Adipocyte (in vitro differentiated cells): ENCODE measurements at regions not wholly inside any gene's neighbourhood (a gene's known extent, or its start where the extent isn't known, plus 50 kb on each side); places are given as distances from the start of the nearest gene placed in this dataset.

Experiments used
- DNase-seq: peaks from one replicate; pipeline ENCODE4 v3.0.0-alpha.2; 2015; ENCODE audit warnings: low read depth
- H3K27me3 ChIP-seq: replicated peaks from 2 replicates; pipeline ENCODE4 v1.7.0; 2013; ENCODE audit warnings: mild to moderate bottlenecking, low read length, moderate library complexity; ENCODE audit not compliant: control insufficient read depth, insufficient read depth
- H3K36me3 ChIP-seq: 2 replicates; pipeline ENCODE4 v1.7.0; 2013; ENCODE audit warnings: low read length, mild to moderate bottlenecking, moderate library complexity; ENCODE audit not compliant: control insufficient read depth, insufficient read depth, severe bottlenecking
- H3K4me1 ChIP-seq: 2 replicates; pipeline ENCODE4 v1.7.0; 2013; ENCODE audit warnings: mild to moderate bottlenecking, low read length, moderate library complexity; ENCODE audit not compliant: control insufficient read depth, insufficient read depth
- H3K4me3 ChIP-seq: 2 replicates; pipeline ENCODE4 v1.7.0; 2013; ENCODE audit warnings: mild to moderate bottlenecking, low read length, moderate library complexity
- H3K9ac ChIP-seq: 2 replicates; pipeline ENCODE4 v1.7.0; 2013; ENCODE audit warnings: mild to moderate bottlenecking, low read length, moderate library complexity
- H3K9me3 ChIP-seq: 2 replicates; pipeline ENCODE4 v1.7.0; 2013; ENCODE audit warnings: mild to moderate bottlenecking, low read length, moderate library complexity; ENCODE audit not compliant: control insufficient read depth

GRCh38 chr7:157467496-157468212 lies 130.8 kb downstream of the DNAJB6 start:
- Histone ChIP-seq H3K4me3 (no peak overlapping the region), H3K36me3 (no peaks in the 10 kb centered on the region), H3K9me3 (peaks cover 10% of the 10 kb centered on the region), H3K27me3 (peaks cover 25% of the 10 kb centered on the region), H3K9ac (no peak overlapping the region), H3K4me1 (no peaks in the 10 kb centered on the region)
- no peak for DNase-seq

- Histone ChIP-seq H3K27me3 (peaks cover 25% of the 10 kb centered on the region), H3K9ac (no peak overlapping the region), H3K9me3 (peaks cover 18% of the 10 kb centered on the region), H3K4me3 (no peak overlapping the region), H3K36me3 (no peaks in the 10 kb centered on the region), H3K4me1 (no peaks in the 10 kb centered on the region)
- DNase-seq = no peak
Observed at GRCh38 chr7:157468221-157469111, 131.7 kb downstream of the DNAJB6 start.

GRCh38 chr7:157469181-157470016 lies 132.6 kb downstream of the DNAJB6 start:
- Histone ChIP-seq H3K4me1 (no peaks in the 10 kb centered on the region), H3K9ac (no peak overlapping the region), H3K9me3 (peaks cover 26% of the 10 kb centered on the region), H3K36me3 (no peaks in the 10 kb centered on the region), H3K4me3 (no peak overlapping the region), H3K27me3 (peaks cover 22% of the 10 kb centered on the region)
- DNase-seq = no peak

- Histone ChIP-seq H3K4me1 (no peaks in the 10 kb centered on the region), H3K27me3 (peaks cover 18% of the 10 kb centered on the region), H3K4me3 (no peak overlapping the region), H3K9me3 (peaks cover 31% of the 10 kb centered on the region), H3K36me3 (no peaks in the 10 kb centered on the region), H3K9ac (no peak overlapping the region)
- no peak for DNase-seq
Observed at GRCh38 chr7:157470017-157470322, 133.2 kb downstream of the DNAJB6 start.

GRCh38 chr7:157470701-157471131 lies 133.9 kb downstream of the DNAJB6 start:
- Histone ChIP-seq H3K4me1 (no peaks in the 10 kb centered on the region), H3K36me3 (no peaks in the 10 kb centered on the region), H3K9ac (no peak overlapping the region), H3K4me3 (no peak overlapping the region), H3K9me3 (peaks cover 35% of the 10 kb centered on the region), H3K27me3 (peaks cover 11% of the 10 kb centered on the region)
- DNase-seq = no peak

GRCh38 chr7:157471259-157472125 lies 134.7 kb downstream of the DNAJB6 start:
- no peaks in the 10 kb centered on the region for H3K4me1 ChIP-seq
- H3K9ac ChIP-seq = no peak overlapping the region
- no peak for DNase-seq
- H3K9me3 ChIP-seq = peaks cover 37% of the 10 kb centered on the region
- peaks cover 8% of the 10 kb centered on the region for H3K27me3 ChIP-seq
- no peaks in the 10 kb centered on the region for H3K36me3 ChIP-seq
- H3K4me3 ChIP-seq = no peak overlapping the region

- peaks cover 34% of the 10 kb centered on the region for H3K9me3 ChIP-seq
- DNase-seq = no peak
- no peaks in the 10 kb centered on the region for H3K36me3 ChIP-seq
- H3K4me1 ChIP-seq = no peaks in the 10 kb centered on the region
- no peak overlapping the region for H3K9ac ChIP-seq
- peaks cover 6% of the 10 kb centered on the region for H3K27me3 ChIP-seq
- no peak overlapping the region for H3K4me3 ChIP-seq
Observed at GRCh38 chr7:157472311-157473050, 135.7 kb downstream of the DNAJB6 start.

- Histone ChIP-seq H3K9ac (no peak overlapping the region), H3K4me3 (no peak overlapping the region), H3K9me3 (peaks cover 34% of the 10 kb centered on the region), H3K27me3 (peaks cover 5% of the 10 kb centered on the region), H3K4me1 (no peaks in the 10 kb centered on the region), H3K36me3 (no peaks in the 10 kb centered on the region)
- DNase-seq = no peak
Observed at GRCh38 chr7:157473051-157473569, 136.3 kb downstream of the DNAJB6 start.

GRCh38 chr7:157474685-157475084 lies 137.9 kb downstream of the DNAJB6 start:
- Histone ChIP-seq H3K9me3 (peaks cover 34% of the 10 kb centered on the region), H3K4me3 (no peak overlapping the region), H3K27me3 (peaks cover 5% of the 10 kb centered on the region), H3K9ac (no peak overlapping the region), H3K36me3 (no peaks in the 10 kb centered on the region), H3K4me1 (no peaks in the 10 kb centered on the region)
- no peak for DNase-seq

GRCh38 chr7:157475095-157475494 lies 138.3 kb downstream of the DNAJB6 start:
- H3K4me3 ChIP-seq = no peak overlapping the region
- peaks cover 34% of the 10 kb centered on the region for H3K9me3 ChIP-seq
- DNase-seq = no peak
- H3K4me1 ChIP-seq = no peaks in the 10 kb centered on the region
- no peaks in the 10 kb centered on the region for H3K36me3 ChIP-seq
- no peak overlapping the region for H3K9ac ChIP-seq
- H3K27me3 ChIP-seq = peaks cover 5% of the 10 kb centered on the region
